Adrenal gland (tissue), 9 donors: ENCODE measurements at regions not wholly inside any gene's neighbourhood (a gene's known extent, or its start where the extent isn't known, plus 50 kb on each side); places are given as distances from the start of the nearest gene placed in this dataset.

Source experiments
- DNase-seq, 7 donors: peaks; one replicate each; pipeline ENCODE4 v3.0.0-alpha.2; 2019 to 2020
- H3K27ac ChIP-seq, 5 donors: fragments of 200-600 bp; sonication (generic) in 4 of 5; 1 replicate in 3 of 5; 2 replicates in 2 of 5; pipeline versions ENCODE4 v1.5.1 to v1.8.0; 2016 to 2020; ENCODE audit warnings: mild to moderate bottlenecking in 1 of 5
- H3K27me3 ChIP-seq: fragments of 200-600 bp; 2 replicates; pipeline ENCODE4 v1.8.0; 2021
- H3K36me3 ChIP-seq, 2 donors: fragments of 200-600 bp; replicated peaks in 1 of 2; 1 replicate in 1 of 2; 2 replicates in 1 of 2; pipeline versions ENCODE4 v1.5.1 to v1.8.0; 2018 to 2022
- H3K4me1 ChIP-seq, 2 donors: fragments of 200-600 bp; replicated peaks in 1 of 2; 1 replicate in 1 of 2; 2 replicates in 1 of 2; pipeline versions ENCODE4 v1.5.1 to v1.8.0; 2018 to 2021
- H3K4me3 ChIP-seq, 4 donors: fragments of 200-600 bp; sonication (generic) in 3 of 4; one replicate each; pipeline ENCODE4 v1.5.1; 2016 to 2018
- H3K9me3 ChIP-seq, 3 donors: fragments of 200-600 bp; sonication (generic) in 1 of 3; replicated peaks in 1 of 3; 1 replicate in 2 of 3; 2 replicates in 1 of 3; pipeline versions ENCODE4 v1.5.1 to v1.8.0; 2016 to 2021
- CTCF ChIP-seq, 6 experiments: fragments of 450-650 bp in 4 of 6; fragments of 200-600 bp in 2 of 6; sonication (generic) in 1 of 6; IDR thresholded peaks; 1 replicate in 5 of 6; 2 replicates in 1 of 6; pipeline versions ENCODE4 v1.5.1 to v1.8.0; 2016 to 2021; ENCODE audit warnings: antibody characterized with exemption in 6 of 6, mild to moderate bottlenecking in 2 of 6, moderate library complexity in 1 of 6
- POLR2A ChIP-seq, 2 donors: fragments of 450-650 bp; IDR thresholded peaks; one replicate each; pipeline ENCODE4 v1.6.1; 2017; ENCODE audit warnings: antibody characterized with exemption in 2 of 2, mild to moderate bottlenecking in 2 of 2, moderate library complexity in 1 of 2
- WGBS, 4 donors: extraction: QIAGEN DNeasy Blood & Tissue Kit in 2 of 4; methylation state at CpG; one replicate each; pipeline versions ENCODE4 v1.1.5 to v1.1.7; 2013 to 2017; 5-methylcytosine and 5-hydroxymethylcytosine counted together
- intact Hi-C, 2 donors: fragments of 100-400 bp; cut with DNase I; formaldehyde crosslinking; loops; one replicate each; pipeline versions ENCODE4 v1.14.1 to v1.15.0; 2022 to 2023
- donor health status: healthy with polysubstance abuse.
- donor health status: Bipolar disorder and iron deficiency.
- donor health status: DM: yes; HTN: yes; CAD: no.
- donor health status: DM: no; HTN: no; CAD: no.
- donor health status: DM: no; HTN: no; CAD: no.

- whole genome bisulfite sequencing, 4 donors, result 48 to 58% (median 55%) methylated on average over 10 of the region's 10 CpGs
Observed at GRCh38 chr9:13787234-13787833, 507.8 kb upstream of the MPDZ start.

GRCh38 chr9:13786711-13787110 is 507.2 kb upstream of the MPDZ start:
- no peaks in the 10 kb centered on the region for H3K27me3 ChIP-seq
- H3K4me1 ChIP-seq, result peaks cover 0 to 4% of the 10 kb centered on the region in 2 donors
- H3K4me3 ChIP-seq, result no peak overlapping the region
- H3K36me3 ChIP-seq, result no peaks in the 10 kb centered on the region
- intact Hi-C loops, result no loop called here
- peak overlapping the region in 2 of 5 donors; percentile 45 to 62 for H3K27ac ChIP-seq
- no peak for DNase-seq
- no peaks in the 10 kb centered on the region for H3K9me3 ChIP-seq
- TF ChIP-seq POLR2A (IDR thresholded peaks at IDR 0.05) (no peak), CTCF (IDR thresholded peaks at IDR 0.05) (no peak)

More at GRCh38 chr9:13787234-13787833, 507.8 kb upstream of the MPDZ start:
- no peaks in the 10 kb centered on the region for H3K9me3 ChIP-seq
- no peak overlapping the region for H3K4me3 ChIP-seq
- DNase-seq, result peak in 2 of 7 donors; percentile 8 to 17
- peak overlapping the region in 2 of 5 donors; percentile 45 to 62 for H3K27ac ChIP-seq
- H3K27me3 ChIP-seq, result no peaks in the 10 kb centered on the region
- peaks cover 0 to 4% of the 10 kb centered on the region in 2 donors for H3K4me1 ChIP-seq
- TF ChIP-seq POLR2A (IDR thresholded peaks at IDR 0.05) (no peak), CTCF (IDR thresholded peaks at IDR 0.05) (no peak)
- intact Hi-C loops, result no loop called here
- no peaks in the 10 kb centered on the region for H3K36me3 ChIP-seq

- peaks cover 0 to 4% of the 10 kb centered on the region in 2 donors for H3K4me1 ChIP-seq
- no peak for TF ChIP-seq POLR2A (IDR thresholded peaks at IDR 0.05)
- no peak for TF ChIP-seq CTCF (IDR thresholded peaks at IDR 0.05)
- 72 to 79% (median 77%) methylated on average over 6 to 7 of the region's 7 CpGs for WGBS, 4 donors
- peak in 4 of 7 donors; percentile 9 to 62 (median 20) for DNase-seq
- no peak overlapping the region for H3K27ac ChIP-seq
- intact Hi-C loops, result no loop called here
- H3K4me3 ChIP-seq, result no peak overlapping the region
- H3K36me3 ChIP-seq, result no peaks in the 10 kb centered on the region
- no peaks in the 10 kb centered on the region for H3K9me3 ChIP-seq
- no peaks in the 10 kb centered on the region for H3K27me3 ChIP-seq
Observed at GRCh38 chr9:13786131-13786530, 506.6 kb upstream of the MPDZ start.

DNA sequence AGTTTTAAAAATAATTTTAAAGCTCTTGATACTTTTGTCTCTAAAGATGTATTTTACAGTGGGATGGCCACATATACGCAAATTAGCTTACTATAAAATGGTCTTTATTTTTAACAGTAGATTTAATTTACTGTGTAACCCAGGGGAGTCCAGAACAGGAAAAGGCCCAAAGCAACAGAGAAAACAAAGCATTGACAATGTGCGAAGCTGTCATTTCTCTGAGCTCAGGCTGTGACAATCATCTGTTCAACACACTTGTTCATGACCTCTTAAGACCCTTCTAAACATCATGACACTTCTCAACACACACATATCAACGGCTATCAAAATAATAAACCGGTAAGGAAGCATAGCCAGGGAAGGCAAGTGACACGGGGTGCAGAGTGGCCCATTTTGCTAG is 499.6 kb upstream of the MPDZ start:
- Histone ChIP-seq H3K36me3 (no peaks in the 10 kb centered on the region), H3K4me3 (no peak overlapping the region), H3K9me3 (no peaks in the 10 kb centered on the region), H3K4me1 (no peaks in the 10 kb centered on the region), H3K27ac (no peak overlapping the region), H3K27me3 (no peaks in the 10 kb centered on the region)
- intact Hi-C loops, result no loop called here
- no peak for DNase-seq
- no peak for TF ChIP-seq POLR2A (IDR thresholded peaks at IDR 0.05)
- no peak for TF ChIP-seq CTCF (IDR thresholded peaks at IDR 0.05)
- WGBS, 4 donors, result 74 to 83% (median 81%) methylated on average over 5 of the region's 5 CpGs
